Lower leg skin (tissue), 4 donors: ENCODE measurements at regions not wholly inside any gene's neighbourhood (a gene's known extent, or its start where the extent isn't known, plus 50 kb on each side); places are given as distances from the start of the nearest gene placed in this dataset.

ENCODE experiments used
- DNase-seq, 2 donors: peaks; one replicate each; pipeline ENCODE4 v3.0.0-alpha.2; 2019; ENCODE audit warnings: low spot score in 2 of 2
- H3K4me3 ChIP-seq: fragments of 200-600 bp; sonication (generic); 2 replicates; pipeline ENCODE4 v1.5.1; 2017; ENCODE audit warnings: mild to moderate bottlenecking, low read depth; ENCODE audit not compliant: poor library complexity, severe bottlenecking
- CTCF ChIP-seq, 3 donors: fragments of 450-650 bp; IDR thresholded peaks; one replicate each; pipeline ENCODE4 v1.5.1; 2016; ENCODE audit warnings: antibody characterized with exemption in 3 of 3, mild to moderate bottlenecking in 3 of 3, moderate library complexity in 2 of 3
- POLR2A ChIP-seq, 2 donors: fragments of 450-650 bp; IDR thresholded peaks; one replicate each; pipeline ENCODE4 v1.6.1; 2016 to 2017; ENCODE audit warnings: antibody characterized with exemption in 2 of 2, mild to moderate bottlenecking in 1 of 2, moderate library complexity in 1 of 2
- WGBS, 2 donors: methylation state at CpG; one replicate each; pipeline ENCODE4 v1.1.5; 2018; 5-methylcytosine and 5-hydroxymethylcytosine counted together
- intact Hi-C: fragments of 100-400 bp; cut with DNase I; formaldehyde crosslinking; loops from one replicate; pipeline ENCODE4 v1.15.0; 2023; ENCODE audit warnings: low total_unique reads

GRCh38 chr14:27546111-27546510, 948.3 kb upstream of the NOVA1 start:
- intact Hi-C loops = no loop called here
- TF ChIP-seq POLR2A (IDR thresholded peaks at IDR 0.05) = no peak
- TF ChIP-seq CTCF (IDR thresholded peaks at IDR 0.05) = no peak
- DNase-seq = no peak
- H3K4me3 ChIP-seq = no peak overlapping the region
- WGBS, 2 donors = 30 to 41% methylated on average over 2 of the region's 2 CpGs

- TF ChIP-seq POLR2A (IDR thresholded peaks at IDR 0.05) (no peak), CTCF (IDR thresholded peaks at IDR 0.05) (no peak)
- WGBS, 2 donors = 48 to 57% methylated on average over 2 of the region's 2 CpGs
- intact Hi-C loops = no loop called here
- no peak for DNase-seq
- no peak overlapping the region for H3K4me3 ChIP-seq
Measured at GRCh38 chr14:27553790-27554189, 956.0 kb upstream of the NOVA1 start.

- intact Hi-C loops = no loop called here
- H3K4me3 ChIP-seq = no peak overlapping the region
- no peak for TF ChIP-seq CTCF (IDR thresholded peaks at IDR 0.05)
- no peak for TF ChIP-seq POLR2A (IDR thresholded peaks at IDR 0.05)
- DNase-seq = no peak
- WGBS, 2 donors = 40 to 47% methylated on average over 2 of the region's 2 CpGs
Measured at GRCh38 chr14:27557445-27557844, 959.6 kb upstream of the NOVA1 start.

- intact Hi-C loops = no loop called here
- no peak overlapping the region for H3K4me3 ChIP-seq
- no peak for DNase-seq
- TF ChIP-seq POLR2A (IDR thresholded peaks at IDR 0.05) (no peak), CTCF (IDR thresholded peaks at IDR 0.05) (no peak)
Measured at GRCh38 chr14:27559848-27560247, 962.0 kb upstream of the NOVA1 start.

GRCh38 chr14:27566843-27567382, 969.1 kb upstream of the NOVA1 start:
- intact Hi-C loops = no loop called here
- H3K4me3 ChIP-seq = no peak overlapping the region
- no peak for DNase-seq
- WGBS, 2 donors = 42 to 49% methylated on average over 1 of the region's 1 CpG
- no peak for TF ChIP-seq POLR2A (IDR thresholded peaks at IDR 0.05)
- TF ChIP-seq CTCF (IDR thresholded peaks at IDR 0.05) = no peak

- TF ChIP-seq POLR2A (IDR thresholded peaks at IDR 0.05) (no peak), CTCF (IDR thresholded peaks at IDR 0.05) (no peak)
- DNase-seq = peak in 1 of 2 donors; percentile 32
- 89 to 95% methylated on average over 2 of the region's 2 CpGs for WGBS, 2 donors
- H3K4me3 ChIP-seq = no peak overlapping the region
- intact Hi-C loops = no loop called here
Measured at GRCh38 chr14:27573018-27573417, 975.2 kb upstream of the NOVA1 start.
